A549 (cell line): ENCODE measurements at regions not wholly inside any gene's neighbourhood (a gene's known extent, or its start where the extent isn't known, plus 50 kb on each side); places are given as distances from the start of the nearest gene placed in this dataset.

ENCODE experiments used
- ATAC-seq, 2 experiments: fragments of 200-7000 bp in 1 of 2; fragments of >200 bp in 1 of 2; cut with Nextera tagmentation in 1 of 2; cut with Tn5 transposase in 1 of 2; 3 replicates each; pipeline versions ENCODE4 v1.8.0 to v1.9.1; 2018 to 2020; ENCODE audit warnings: mild to moderate bottlenecking in 1 of 2, moderate library complexity in 1 of 2
- CTCF ChIA-PET: fragments of 300-600 bp; sonication (Branson Sonifier 250); formaldehyde crosslinking; extraction: SDS; loops from one replicate; lab custom pipeline; 2021; ENCODE audit warnings: antibody characterized with exemption, inconsistent platforms; lab: Yijun Ruan, JAX
- POLR2A ChIA-PET: fragments of 350-600 bp; formaldehyde crosslinking; extraction: SDS; loops from one replicate; lab custom pipeline; 2021; ENCODE audit warnings: antibody characterized with exemption, inconsistent platforms; lab: Yijun Ruan, JAX
- DNase-seq, 2 experiments: peaks; one replicate each; pipeline versions ENCODE4 v3.0.0 to v3.0.0-alpha.2; 2011 to 2016; ENCODE audit warnings: low read depth in 1 of 2, low spot score in 1 of 2
- FAIRE-seq: peaks from 2 replicates; lab custom pipeline; 2011; peaks lifted over from hg19 to GRCh38; lab: Jason Lieb, UNC
- H3K27ac ChIP-seq, 2 experiments: fragments of >200 bp; sonication (Bioruptor Twin); formaldehyde crosslinking; 3 replicates each; pipeline ENCODE4 v1.5.1; 2016 to 2017
- H3K4me1 ChIP-seq: fragments of >200 bp; sonication (Bioruptor Twin); formaldehyde crosslinking; 3 replicates; pipeline ENCODE4 v1.6.1; 2016
- H3K4me2 ChIP-seq: fragments of >200 bp; sonication (Bioruptor Twin); formaldehyde crosslinking; 3 replicates; pipeline ENCODE4 v1.6.1; 2016
- H3K4me3 ChIP-seq: fragments of >200 bp; sonication (Bioruptor Twin); formaldehyde crosslinking; 3 replicates; pipeline ENCODE4 v1.5.1; 2016
- H3K9me3 ChIP-seq: fragments of >200 bp; sonication (Bioruptor Twin); formaldehyde crosslinking; 3 replicates; pipeline ENCODE4 v1.6.1; 2016
- BHLHE40 ChIP-seq: IDR thresholded peaks from 2 replicates; pipeline ENCODE4 v1.6.1; 2012; ENCODE audit warnings: low read depth, low read length, inconsistent platforms
- CBX2 ChIP-seq: fragments of 200-600 bp; sonication (generic); IDR thresholded peaks from 2 replicates; pipeline ENCODE4 v1.6.1; 2016; ENCODE audit warnings: low read depth, mild to moderate bottlenecking, borderline replicate concordance
- CBX8 ChIP-seq: fragments of 200-600 bp; sonication (generic); IDR thresholded peaks from 2 replicates; pipeline ENCODE4 v1.6.1; 2016
- CHD2 ChIP-seq: fragments of 150-350 bp; IDR thresholded peaks from 2 replicates; pipeline ENCODE4 v1.6.1; 2014; ENCODE audit warnings: low read length; ENCODE audit not compliant: partially characterized antibody
- FOXS1 ChIP-seq: fragments of 250-450 bp; sonication (Bioruptor Pico); IDR thresholded peaks from 2 replicates; pipeline ENCODE4 v1.5.0; 2020; ENCODE audit warnings: mild to moderate bottlenecking, moderate library complexity
- GATA3 ChIP-seq: IDR thresholded peaks from 2 replicates; pipeline ENCODE4 v1.6.1; 2012; ENCODE audit warnings: borderline replicate concordance
- HES2 ChIP-seq: fragments of >200 bp; sonication (Bioruptor Twin); formaldehyde crosslinking; IDR thresholded peaks from 2 replicates; pipeline ENCODE4 v1.6.1; 2016
- HEYL ChIP-seq: fragments of 250-450 bp; sonication (Bioruptor Pico); IDR thresholded peaks from 2 replicates; pipeline ENCODE4 v1.8.0; 2021; ENCODE audit warnings: mild to moderate bottlenecking, moderate library complexity
- JUN ChIP-seq, 2 experiments: fragments of >200 bp; sonication (Bioruptor Twin); formaldehyde crosslinking; IDR thresholded peaks; 2 replicates in 1 of 2; 3 replicates in 1 of 2; pipeline ENCODE4 v1.6.1; 2016 to 2017
- JUNB ChIP-seq: fragments of >200 bp; sonication (Bioruptor Twin); formaldehyde crosslinking; IDR thresholded peaks from 2 replicates; pipeline ENCODE4 v1.6.1; 2016
- MAFK ChIP-seq: fragments of 450-650 bp; IDR thresholded peaks from 2 replicates; pipeline ENCODE4 v1.6.1; 2014; ENCODE audit not compliant: partially characterized antibody
- MYC ChIP-seq: IDR thresholded peaks from 2 replicates; pipeline ENCODE4 v1.6.1; 2012; ENCODE audit warnings: mild to moderate bottlenecking, inconsistent platforms, low read length, improper control_type of control experiment, borderline replicate concordance
- NFE2L2 ChIP-seq: fragments of 150-350 bp; conservative IDR thresholded peaks from 2 replicates; pipeline ENCODE4 v1.6.1; 2014; ENCODE audit warnings: low read length
- POLR2AphosphoS2 ChIP-seq: conservative IDR thresholded peaks from 2 replicates; pipeline ENCODE4 v1.6.1; 2012; ENCODE audit warnings: low read length, improper control_type of control experiment, inconsistent platforms
- RAD21 ChIP-seq, 2 experiments: fragments of >200 bp in 1 of 2; sonication (Bioruptor Twin) in 1 of 2; formaldehyde crosslinking in 1 of 2; IDR thresholded peaks in 1 of 2; conservative IDR thresholded peaks in 1 of 2; 2 replicates in 1 of 2; 3 replicates in 1 of 2; pipeline ENCODE4 v1.6.1; 2012 to 2018; ENCODE audit warnings: inconsistent platforms in 1 of 2
- RCOR1 ChIP-seq: fragments of 150-350 bp; IDR thresholded peaks from 2 replicates; pipeline ENCODE4 v1.6.1; 2014; ENCODE audit warnings: antibody characterized with exemption, low read length, low read depth
- RFX5 ChIP-seq: fragments of 450-650 bp; IDR thresholded peaks from 2 replicates; pipeline ENCODE4 v1.7.1; 2014; ENCODE audit warnings: antibody characterized with exemption, mild to moderate bottlenecking, moderate library complexity
- RNF2 ChIP-seq: fragments of 200-600 bp; sonication (generic); IDR thresholded peaks from 2 replicates; pipeline ENCODE4 v1.6.1; 2016; ENCODE audit warnings: low read depth, mild to moderate bottlenecking, antibody characterized with exemption, moderate library complexity, borderline replicate concordance
- USF2 ChIP-seq: fragments of 450-650 bp; IDR thresholded peaks from 2 replicates; pipeline ENCODE4 v1.6.1; 2014; ENCODE audit warnings: antibody characterized with exemption
- WGBS: methylation state at CpG from one replicate; pipeline ENCODE4 v1.1.6; 2017; ENCODE audit errors: missing lambda C conversion rate; 5-methylcytosine and 5-hydroxymethylcytosine counted together
- TF ChIP-seq, protein P1 (sequence below): fragments of 250-450 bp; sonication (Bioruptor Pico); IDR thresholded peaks from 2 replicates; pipeline ENCODE4 v1.5.0; 2021; ENCODE audit warnings: mild to moderate bottlenecking, moderate library complexity, borderline replicate concordance

DNA sequence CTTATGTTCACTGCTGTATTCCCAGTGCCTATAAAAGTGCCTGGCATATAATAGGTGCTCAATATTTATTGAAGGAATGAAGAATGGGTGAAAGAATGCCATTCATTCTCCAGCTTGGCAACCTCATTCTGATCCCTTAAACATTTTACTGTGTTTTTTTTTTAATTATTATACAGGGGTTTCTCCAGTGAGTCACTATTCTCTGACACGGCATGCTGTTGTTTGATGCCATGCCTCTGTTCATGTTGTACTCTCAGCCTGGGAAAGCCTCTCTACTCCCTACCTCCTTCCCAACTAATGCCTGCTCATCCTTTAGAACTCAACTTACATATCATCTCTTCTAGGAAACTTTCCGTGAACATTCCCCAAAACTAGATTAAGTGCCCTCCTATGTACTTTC is 70.2 kb upstream of the PHF24 start:
- Histone ChIP-seq H3K4me3 (no peak overlapping the region), H3K4me2 (no peak overlapping the region), H3K27ac (no peak overlapping the region), H3K9me3 (no peaks in the 10 kb centered on the region), H3K4me1 (no peaks in the 10 kb centered on the region)
- no peak for DNase-seq
- ATAC-seq = no peak
- ChIA-PET POLR2A (no interaction called here), CTCF (interaction anchor here (5.1 kb wide), 1 partner anchor 11 kb away, joined by 46 read pairs; no protein-coding TSS in a partner anchor)
- TF ChIP-seq RFX5 (no peak), MYC (no peak), POLR2AphosphoS2 (no peak), CBX8 (no peak), BHLHE40 (no peak), GATA3 (no peak)
- TF ChIP-seq, protein P1, sequence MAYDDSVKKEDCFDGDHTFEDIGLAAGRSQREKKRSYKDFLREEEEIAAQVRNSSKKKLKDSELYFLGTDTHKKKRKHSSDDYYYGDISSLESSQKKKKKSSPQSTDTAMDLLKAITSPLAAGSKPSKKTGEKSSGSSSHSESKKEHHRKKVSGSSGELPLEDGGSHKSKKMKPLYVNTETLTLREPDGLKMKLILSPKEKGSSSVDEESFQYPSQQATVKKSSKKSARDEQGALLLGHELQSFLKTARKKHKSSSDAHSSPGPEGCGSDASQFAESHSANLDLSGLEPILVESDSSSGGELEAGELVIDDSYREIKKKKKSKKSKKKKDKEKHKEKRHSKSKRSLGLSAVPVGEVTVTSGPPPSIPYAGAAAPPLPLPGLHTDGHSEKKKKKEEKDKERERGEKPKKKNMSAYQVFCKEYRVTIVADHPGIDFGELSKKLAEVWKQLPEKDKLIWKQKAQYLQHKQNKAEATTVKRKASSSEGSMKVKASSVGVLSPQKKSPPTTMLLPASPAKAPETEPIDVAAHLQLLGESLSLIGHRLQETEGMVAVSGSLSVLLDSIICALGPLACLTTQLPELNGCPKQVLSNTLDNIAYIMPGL (CRISPR knock-in tag) = no peak
- WGBS = 3% methylated on average over 2 of the region's 2 CpGs
- no peak for FAIRE-seq

DNA sequence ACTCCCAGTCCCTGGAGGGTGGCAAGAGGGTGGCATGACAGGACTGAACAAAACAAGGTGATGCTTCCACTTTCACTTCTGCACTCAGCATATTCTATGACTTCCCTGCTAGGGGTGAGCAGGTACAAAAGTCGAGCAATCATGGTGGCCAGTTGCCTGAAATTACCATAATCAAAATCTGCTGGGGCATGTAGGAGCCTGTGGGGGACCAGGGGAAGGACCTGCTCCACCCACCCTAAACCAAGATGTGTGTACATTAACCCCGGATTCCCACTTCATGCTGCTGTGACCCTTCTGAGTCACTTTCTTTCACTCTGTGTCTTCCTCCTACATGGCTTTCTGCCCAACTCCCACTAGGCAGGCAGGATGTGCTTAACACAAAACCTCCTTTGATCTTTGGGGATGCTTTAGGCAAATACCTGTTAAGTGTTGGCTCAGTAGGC is 73.3 kb upstream of the PHF24 start:
- no peak for FAIRE-seq
- Histone ChIP-seq H3K9me3 (no peaks in the 10 kb centered on the region), H3K4me3 (no peak overlapping the region), H3K4me2 (no peak overlapping the region), H3K27ac (no peak overlapping the region), H3K4me1 (no peaks in the 10 kb centered on the region)
- ATAC-seq = no peak
- CTCF ChIA-PET = no interaction called here
- TF ChIP-seq USF2 = no peak
- no peak for TF ChIP-seq JUNB
- TF ChIP-seq RCOR1 = no peak
- no peak for TF ChIP-seq CHD2
- POLR2A ChIA-PET = no interaction called here
- DNase-seq = no peak
- 0% methylated on average over 2 of the region's 2 CpGs for WGBS

- TF ChIP-seq CBX2 (no peak), FOXS1 (CRISPR knock-in tag) (no peak), CBX8 (no peak), HES2 (no peak), MAFK (peak; percentile 80), HEYL (CRISPR knock-in tag) (no peak), RNF2 (no peak), RCOR1 (no peak), NFE2L2 (peak; percentile 87), JUN (IDR thresholded peaks at IDR 0.05) (no peak), RAD21 (conservative IDR thresholded peaks at IDR 0.05 in 1 of 2, IDR thresholded peaks at IDR 0.05 in 1 of 2) (no peak)
- WGBS = 50% methylated on average over 3 of the region's 3 CpGs
- no peaks in the 10 kb centered on the region for H3K4me1 ChIP-seq
- no peak overlapping the region for H3K27ac ChIP-seq
- H3K9me3 ChIP-seq = no peaks in the 10 kb centered on the region
- ChIA-PET POLR2A (no interaction called here), CTCF (interaction anchor here (0.7 kb wide), 1 partner anchor 199 kb away, joined by 3 read pairs; no protein-coding TSS in a partner anchor)
- no peak for FAIRE-seq
- no peak for DNase-seq
- no peak overlapping the region for H3K4me3 ChIP-seq
- no peak overlapping the region for H3K4me2 ChIP-seq
- no peak for ATAC-seq
These were observed 82.0 kb upstream of the PHF24 start for GRCh38 chr9:34876096-34876495.
